ENCODE measurements at regions not wholly inside any gene's neighbourhood (a gene's known extent, or its start where the extent isn't known, plus 50 kb on each side); places are given as distances from the start of the nearest gene placed in this dataset.

DNA sequence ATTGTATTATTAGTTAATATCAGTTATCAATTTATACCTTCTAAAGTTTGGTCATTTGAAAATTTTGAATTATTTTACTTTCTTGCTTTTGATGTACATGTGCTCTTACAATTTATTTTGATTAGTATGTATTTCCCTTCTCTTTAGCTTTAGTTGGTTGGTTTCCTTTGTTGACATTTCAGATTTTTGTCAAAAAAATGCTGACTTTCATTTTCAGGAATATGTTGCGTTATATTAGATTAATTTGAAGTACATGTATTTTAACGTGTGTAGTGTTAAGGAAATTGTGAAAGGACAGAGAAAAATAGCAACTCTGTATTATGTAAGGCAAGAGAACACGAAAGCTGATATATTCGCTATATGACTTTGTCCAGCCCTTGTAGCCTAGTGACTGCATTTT, 342.9 kb upstream of the SLITRK6 start:
- DNase-seq (ENCODE audit: low read depth, low spot score) (no peak), ATAC-seq (no peak)
- H2AFZ ChIP-seq (ENCODE audit: low read depth, low read length, poor library complexity, severe bottlenecking) = no peak overlapping the region
- H3K9me3 ChIP-seq (ENCODE audit: control insufficient read depth in 1 of 2, insufficient read depth in 1 of 2, low read depth in 1 of 2, low read length in 2 of 2) = no peaks in the 10 kb centered on the region
- H3K9me2 ChIP-seq (ENCODE audit: insufficient read depth) = no peaks in the 10 kb centered on the region
- no peaks in the 10 kb centered on the region for H3K4me1 ChIP-seq (ENCODE audit: control insufficient read depth in 1 of 2, insufficient read depth in 2 of 2, low read length in 2 of 2)
- H3K4me2 ChIP-seq (ENCODE audit: low read length) = no peak overlapping the region
- no TSS peak for BruUV-seq (replicated peaks)
- no peaks in the 10 kb centered on the region for H3K79me2 ChIP-seq (ENCODE audit: insufficient read depth, low read length)
- no peaks in the 10 kb centered on the region for H4K20me1 ChIP-seq (ENCODE audit: insufficient read depth)
- no peak overlapping the region for H3K9ac ChIP-seq (ENCODE audit: low read length)
- ChIA-PET RAD21 (ENCODE audit: low non-redundant PET in 1 of 2, low total read pairs in 2 of 2, uncharacterized antibody in 2 of 2, unreplicated experiment in 2 of 2) (no interaction called here), POLR2A (no interaction called here), CTCF (no interaction called here)
- H3K27ac ChIP-seq (ENCODE audit: low read depth, low read length) = no peak overlapping the region
- H3K36me3 ChIP-seq (ENCODE audit: control insufficient read depth in 1 of 2, insufficient read depth in 2 of 2, low read length in 2 of 2) = no peaks in the 10 kb centered on the region
- TF ChIP-seq, protein P1, sequence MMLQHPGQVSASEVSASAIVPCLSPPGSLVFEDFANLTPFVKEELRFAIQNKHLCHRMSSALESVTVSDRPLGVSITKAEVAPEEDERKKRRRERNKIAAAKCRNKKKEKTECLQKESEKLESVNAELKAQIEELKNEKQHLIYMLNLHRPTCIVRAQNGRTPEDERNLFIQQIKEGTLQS (IDR thresholded peaks at IDR 0.05) = no peak
- no peak for TF ChIP-seq ZNF274 (IDR thresholded peaks at IDR 0.05; ENCODE audit: low read depth, low read length)
- TF ChIP-seq EZH2 (IDR thresholded peaks at IDR 0.05) = no peak
- TF ChIP-seq POLR2A (IDR thresholded peaks at IDR 0.05; ENCODE audit: borderline replicate concordance, extremely low read depth, insufficient read depth, insufficient read length) = no peak
- no peak for TF ChIP-seq EGR1 (IDR thresholded peaks at IDR 0.05; ENCODE audit: low read depth)
- TF ChIP-seq CEBPB (IDR thresholded peaks at IDR 0.05; ENCODE audit: low read depth) = no peak
- TF ChIP-seq CBX3 (IDR thresholded peaks at IDR 0.05; ENCODE audit: low read depth) = no peak
- no peak for TF ChIP-seq SIN3A (IDR thresholded peaks at IDR 0.05; ENCODE audit: low read depth)
- TF ChIP-seq ELF1 (IDR thresholded peaks at IDR 0.05; ENCODE audit: borderline replicate concordance, low read depth) = no peak
- no peak for TF ChIP-seq EZH2phosphoT487 (IDR thresholded peaks at IDR 0.05; ENCODE audit: borderline replicate concordance)
- no peak for TF ChIP-seq RAD21 (IDR thresholded peaks at IDR 0.05; ENCODE audit: low read depth)
- no peak for TF ChIP-seq TCF7L2 (IDR thresholded peaks at IDR 0.05; ENCODE audit: borderline replicate concordance, extremely low read depth, insufficient read depth, insufficient read length)
- TF ChIP-seq SRF (IDR thresholded peaks at IDR 0.05; ENCODE audit: low read depth) = no peak
- TF ChIP-seq, protein P2, sequence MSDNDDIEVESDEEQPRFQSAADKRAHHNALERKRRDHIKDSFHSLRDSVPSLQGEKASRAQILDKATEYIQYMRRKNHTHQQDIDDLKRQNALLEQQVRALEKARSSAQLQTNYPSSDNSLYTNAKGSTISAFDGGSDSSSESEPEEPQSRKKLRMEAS (IDR thresholded peaks at IDR 0.05) = no peak
- TF ChIP-seq, protein P3, sequence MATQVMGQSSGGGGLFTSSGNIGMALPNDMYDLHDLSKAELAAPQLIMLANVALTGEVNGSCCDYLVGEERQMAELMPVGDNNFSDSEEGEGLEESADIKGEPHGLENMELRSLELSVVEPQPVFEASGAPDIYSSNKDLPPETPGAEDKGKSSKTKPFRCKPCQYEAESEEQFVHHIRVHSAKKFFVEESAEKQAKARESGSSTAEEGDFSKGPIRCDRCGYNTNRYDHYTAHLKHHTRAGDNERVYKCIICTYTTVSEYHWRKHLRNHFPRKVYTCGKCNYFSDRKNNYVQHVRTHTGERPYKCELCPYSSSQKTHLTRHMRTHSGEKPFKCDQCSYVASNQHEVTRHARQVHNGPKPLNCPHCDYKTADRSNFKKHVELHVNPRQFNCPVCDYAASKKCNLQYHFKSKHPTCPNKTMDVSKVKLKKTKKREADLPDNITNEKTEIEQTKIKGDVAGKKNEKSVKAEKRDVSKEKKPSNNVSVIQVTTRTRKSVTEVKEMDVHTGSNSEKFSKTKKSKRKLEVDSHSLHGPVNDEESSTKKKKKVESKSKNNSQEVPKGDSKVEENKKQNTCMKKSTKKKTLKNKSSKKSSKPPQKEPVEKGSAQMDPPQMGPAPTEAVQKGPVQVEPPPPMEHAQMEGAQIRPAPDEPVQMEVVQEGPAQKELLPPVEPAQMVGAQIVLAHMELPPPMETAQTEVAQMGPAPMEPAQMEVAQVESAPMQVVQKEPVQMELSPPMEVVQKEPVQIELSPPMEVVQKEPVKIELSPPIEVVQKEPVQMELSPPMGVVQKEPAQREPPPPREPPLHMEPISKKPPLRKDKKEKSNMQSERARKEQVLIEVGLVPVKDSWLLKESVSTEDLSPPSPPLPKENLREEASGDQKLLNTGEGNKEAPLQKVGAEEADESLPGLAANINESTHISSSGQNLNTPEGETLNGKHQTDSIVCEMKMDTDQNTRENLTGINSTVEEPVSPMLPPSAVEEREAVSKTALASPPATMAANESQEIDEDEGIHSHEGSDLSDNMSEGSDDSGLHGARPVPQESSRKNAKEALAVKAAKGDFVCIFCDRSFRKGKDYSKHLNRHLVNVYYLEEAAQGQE (IDR thresholded peaks at IDR 0.05; ENCODE audit: low read depth) = no peak
- TF ChIP-seq JUND (IDR thresholded peaks at IDR 0.05) = no peak
- intact Hi-C loops (cut with micrococcal nuclease) = no loop called here
- H3K4me3 ChIP-seq (replicated peaks in 1 of 2; ENCODE audit: low read depth in 1 of 2, low read length in 2 of 2) = no peak overlapping the region
- H3K27me3 ChIP-seq (ENCODE audit: insufficient read depth, low read length) = no peaks in the 10 kb centered on the region

Data from HCT116 (cell line).